H9 (cell line): ENCODE measurements at regions not wholly inside any gene's neighbourhood (a gene's known extent, or its start where the extent isn't known, plus 50 kb on each side); places are given as distances from the start of the nearest gene placed in this dataset.

Source experiments
- DNase-seq: peaks from one replicate; pipeline ENCODE4 v3.0.0-alpha.2; 2017
- H2AFZ ChIP-seq: one replicate; pipeline ENCODE4 v1.6.1; 2013; ENCODE audit warnings: mild to moderate bottlenecking, low read length, control low read depth, moderate library complexity
- H2AK5ac ChIP-seq: 2 replicates; pipeline ENCODE4 v1.6.1; 2013; ENCODE audit warnings: low read length, control low read depth, mixed read lengths; ENCODE audit not compliant: insufficient read length
- H2BK120ac ChIP-seq: one replicate; pipeline ENCODE4 v1.6.1; 2013; ENCODE audit warnings: low read depth, mild to moderate bottlenecking, low read length, control low read depth, inconsistent platforms; ENCODE audit not compliant: poor library complexity, severe bottlenecking
- H2BK12ac ChIP-seq: 2 replicates; pipeline ENCODE4 v1.6.1; 2013; ENCODE audit warnings: low read length, control low read depth, mixed read lengths, low read depth; ENCODE audit not compliant: insufficient read length
- H2BK15ac ChIP-seq: 2 replicates; pipeline ENCODE4 v1.6.1; 2013; ENCODE audit warnings: low read depth, low read length, control low read depth
- H2BK20ac ChIP-seq: one replicate; pipeline ENCODE4 v1.6.1; 2013; ENCODE audit warnings: low read depth, mild to moderate bottlenecking, low read length, control low read depth, inconsistent platforms; ENCODE audit not compliant: poor library complexity, severe bottlenecking
- H2BK5ac ChIP-seq: 2 replicates; pipeline ENCODE4 v1.6.1; 2013; ENCODE audit warnings: low read length, control low read depth, mixed read lengths; ENCODE audit not compliant: insufficient read length
- H3K14ac ChIP-seq: 2 replicates; pipeline ENCODE4 v1.6.1; 2013; ENCODE audit warnings: low read length, control low read depth; ENCODE audit not compliant: insufficient read depth
- H3K18ac ChIP-seq: 2 replicates; pipeline ENCODE4 v1.6.1; 2013; ENCODE audit warnings: low read depth, mild to moderate bottlenecking, mixed read lengths, low read length, control low read depth; ENCODE audit not compliant: insufficient read length
- H3K23ac ChIP-seq: 2 replicates; pipeline ENCODE4 v1.6.1; 2013; ENCODE audit warnings: low read length, control low read depth, mixed read lengths, low read depth; ENCODE audit not compliant: insufficient read length
- H3K23me2 ChIP-seq: 2 replicates; pipeline ENCODE4 v1.6.1; 2013; ENCODE audit warnings: low read depth, mild to moderate bottlenecking, mixed read lengths, low read length, control low read depth; ENCODE audit not compliant: insufficient read length, poor library complexity, severe bottlenecking
- H3K27ac ChIP-seq: 2 replicates; pipeline ENCODE4 v1.5.1; 2013; ENCODE audit warnings: low read length, control low read depth, mixed read lengths, low read depth; ENCODE audit not compliant: insufficient read length
- H3K27me3 ChIP-seq: 2 replicates; pipeline ENCODE4 v1.6.1; 2013; ENCODE audit warnings: low read length, control low read depth, inconsistent platforms; ENCODE audit not compliant: insufficient read depth
- H3K4ac ChIP-seq: 2 replicates; pipeline ENCODE4 v1.6.1; 2013; ENCODE audit warnings: low read depth, mild to moderate bottlenecking, control low read depth, inconsistent platforms, low read length, moderate library complexity
- H3K4me1 ChIP-seq: 2 replicates; pipeline ENCODE4 v1.6.1; 2013; ENCODE audit warnings: low read length, control low read depth, inconsistent platforms; ENCODE audit not compliant: insufficient read depth
- H3K4me2 ChIP-seq: 2 replicates; pipeline ENCODE4 v1.6.1; 2013; ENCODE audit warnings: low read length, control low read depth, mixed read lengths; ENCODE audit not compliant: insufficient read length, insufficient read depth
- H3K56ac ChIP-seq: 2 replicates; pipeline ENCODE4 v1.6.1; 2013; ENCODE audit warnings: low read depth, mild to moderate bottlenecking, mixed read lengths, low read length, control low read depth; ENCODE audit not compliant: insufficient read length
- H3K79me1 ChIP-seq: 2 replicates; pipeline ENCODE4 v1.6.1; 2013; ENCODE audit warnings: low read depth, mild to moderate bottlenecking, moderate library complexity, low read length, control low read depth, inconsistent platforms; ENCODE audit not compliant: insufficient read depth, poor library complexity, severe bottlenecking
- H3K79me2 ChIP-seq: 2 replicates; pipeline ENCODE4 v1.6.1; 2013; ENCODE audit warnings: low read length, control low read depth, inconsistent platforms; ENCODE audit not compliant: insufficient read depth
- H3K9ac ChIP-seq: 2 replicates; pipeline ENCODE4 v1.6.1; 2013; ENCODE audit warnings: low read length, control low read depth, mixed read lengths; ENCODE audit not compliant: insufficient read length; ENCODE audit errors: extremely low read depth
- H3K9me3 ChIP-seq: one replicate; pipeline ENCODE4 v1.6.1; 2013; ENCODE audit warnings: low read depth, low read length, inconsistent platforms; ENCODE audit not compliant: control insufficient read depth
- H3T11ph ChIP-seq: one replicate; pipeline ENCODE4 v1.6.1; 2013; ENCODE audit warnings: mild to moderate bottlenecking, low read length, control low read depth, inconsistent platforms
- H4K20me1 ChIP-seq: one replicate; pipeline ENCODE4 v1.6.1; 2013; ENCODE audit not compliant: control insufficient read depth, insufficient read length, insufficient read depth
- H4K5ac ChIP-seq: 2 replicates; pipeline ENCODE4 v1.6.1; 2013; ENCODE audit warnings: low read depth, mild to moderate bottlenecking, mixed read lengths, low read length, control low read depth; ENCODE audit not compliant: insufficient read length
- H4K8ac ChIP-seq: replicated peaks from 2 replicates; pipeline ENCODE4 v1.6.1; 2013; ENCODE audit warnings: low read length, control low read depth, mixed read lengths, low read depth; ENCODE audit not compliant: insufficient read length
- H4K91ac ChIP-seq: 2 replicates; pipeline ENCODE4 v1.6.1; 2013; ENCODE audit warnings: low read depth, mild to moderate bottlenecking, moderate library complexity, mixed read lengths, low read length, control low read depth; ENCODE audit not compliant: insufficient read length
- H3K27ac Mint-ChIP-seq, 3 experiments: 2 replicates in 2 of 3; 3 replicates in 1 of 3; pipeline ENCODE4 v1.8.0; 2020 to 2021; ENCODE audit warnings: mixed read lengths in 3 of 3, mild to moderate bottlenecking in 1 of 3, moderate library complexity in 1 of 3
- H3K27me3 Mint-ChIP-seq: 2 replicates; pipeline ENCODE4 v1.8.0; 2021; ENCODE audit warnings: low read depth, mild to moderate bottlenecking, moderate library complexity, mixed read lengths
- H3K36me3 Mint-ChIP-seq, 3 experiments: 2 replicates in 2 of 3; 3 replicates in 1 of 3; pipeline ENCODE4 v1.8.0; 2020 to 2021; ENCODE audit warnings: low read depth in 3 of 3, mixed read lengths in 3 of 3; ENCODE audit not compliant: insufficient read depth in 1 of 3
- H3K4me1 Mint-ChIP-seq, 2 experiments: 2 replicates each; pipeline ENCODE4 v1.8.0; 2020; ENCODE audit warnings: mixed read lengths in 2 of 2
- H3K4me3 Mint-ChIP-seq, 2 experiments: 2 replicates in 1 of 2; 3 replicates in 1 of 2; pipeline ENCODE4 v1.8.0; 2020 to 2021; ENCODE audit warnings: mild to moderate bottlenecking in 2 of 2, mixed read lengths in 2 of 2, moderate library complexity in 1 of 2
- H3K9me3 Mint-ChIP-seq, 2 experiments: 2 replicates in 1 of 2; 3 replicates in 1 of 2; pipeline ENCODE4 v1.8.0; 2020; ENCODE audit warnings: mild to moderate bottlenecking in 2 of 2, mixed read lengths in 2 of 2, moderate library complexity in 1 of 2
- WGBS: extraction: QIAGEN DNeasy Blood & Tissue Kit; methylation state at CpG from one replicate; pipeline ENCODE4 v1.1.7; 2013; ENCODE audit warnings: missing lambda C conversion rate, low lambda C conversion rate, mixed read lengths; ENCODE audit not compliant: insufficient read length; ENCODE audit errors: extremely low coverage; 5-methylcytosine and 5-hydroxymethylcytosine counted together
- TF ChIP-seq, protein P1 (sequence below): fragments of 200-600 bp; sonication (generic); conservative IDR thresholded peaks from 3 replicates; pipeline ENCODE4 v1.8.0; 2021; ENCODE audit warnings: antibody characterized with exemption, mild to moderate bottlenecking

DNA sequence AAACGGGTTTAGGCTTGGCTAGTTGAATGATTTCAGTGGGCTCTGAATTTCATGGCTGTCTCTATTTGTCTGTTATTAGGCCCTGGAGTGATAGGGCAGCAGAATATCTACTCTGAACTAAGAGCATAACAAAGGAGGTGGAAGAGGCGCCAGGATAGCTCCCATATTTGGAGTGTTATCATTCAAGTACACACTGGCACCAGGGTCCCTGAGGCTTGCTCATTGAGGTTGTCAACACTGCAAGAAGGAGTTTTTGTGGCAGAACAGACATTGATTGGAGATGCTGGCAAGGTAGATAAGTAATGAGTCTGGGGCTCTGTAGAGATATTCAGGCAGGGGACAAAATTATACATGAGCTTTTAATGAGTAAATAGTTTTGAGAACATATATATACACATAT, 1748.4 kb downstream of the MRPL39 start:
- Mint-ChIP-seq H3K9me3 (peaks cover 37 to 57% of the 10 kb centered on the region in 2 experiments), H3K36me3 (peaks cover 0 to 7% (median 0%) of the 10 kb centered on the region in 3 experiments; a peak in 4 of 7 replicates), H3K4me1 (peaks cover 0 to 2% of the 10 kb centered on the region in 2 experiments; a peak in 1 of 4 replicates)

More for the DNA sequence above, 1748.4 kb downstream of the MRPL39 start:
- TF ChIP-seq, protein P1, sequence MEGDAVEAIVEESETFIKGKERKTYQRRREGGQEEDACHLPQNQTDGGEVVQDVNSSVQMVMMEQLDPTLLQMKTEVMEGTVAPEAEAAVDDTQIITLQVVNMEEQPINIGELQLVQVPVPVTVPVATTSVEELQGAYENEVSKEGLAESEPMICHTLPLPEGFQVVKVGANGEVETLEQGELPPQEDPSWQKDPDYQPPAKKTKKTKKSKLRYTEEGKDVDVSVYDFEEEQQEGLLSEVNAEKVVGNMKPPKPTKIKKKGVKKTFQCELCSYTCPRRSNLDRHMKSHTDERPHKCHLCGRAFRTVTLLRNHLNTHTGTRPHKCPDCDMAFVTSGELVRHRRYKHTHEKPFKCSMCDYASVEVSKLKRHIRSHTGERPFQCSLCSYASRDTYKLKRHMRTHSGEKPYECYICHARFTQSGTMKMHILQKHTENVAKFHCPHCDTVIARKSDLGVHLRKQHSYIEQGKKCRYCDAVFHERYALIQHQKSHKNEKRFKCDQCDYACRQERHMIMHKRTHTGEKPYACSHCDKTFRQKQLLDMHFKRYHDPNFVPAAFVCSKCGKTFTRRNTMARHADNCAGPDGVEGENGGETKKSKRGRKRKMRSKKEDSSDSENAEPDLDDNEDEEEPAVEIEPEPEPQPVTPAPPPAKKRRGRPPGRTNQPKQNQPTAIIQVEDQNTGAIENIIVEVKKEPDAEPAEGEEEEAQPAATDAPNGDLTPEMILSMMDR, result no peak
- Histone ChIP-seq H2BK20ac (no peak overlapping the region), H3K27me3 (no peaks in the 10 kb centered on the region), H4K91ac (no peak overlapping the region), H3K9ac (no peak overlapping the region), H3K18ac (no peak overlapping the region), H2AFZ (no peak overlapping the region), H4K5ac (no peak overlapping the region), H4K8ac (no peak overlapping the region), H3K9me3 (no peaks in the 10 kb centered on the region), H3K4me2 (no peak overlapping the region), H3K4me1 (no peaks in the 10 kb centered on the region), H3K27ac (no peak overlapping the region), H3K23me2 (no peaks in the 10 kb centered on the region), H3K79me1 (no peaks in the 10 kb centered on the region), H2AK5ac (no peak overlapping the region), H3K56ac (no peak overlapping the region), H2BK120ac (no peak overlapping the region), H3K14ac (no peak overlapping the region), H4K20me1 (no peaks in the 10 kb centered on the region), H2BK15ac (no peak overlapping the region), H3K79me2 (no peaks in the 10 kb centered on the region), H2BK12ac (no peak overlapping the region), H3K23ac (no peak overlapping the region), H3T11ph (no peak overlapping the region), H2BK5ac (no peak overlapping the region), H3K4ac (no peak overlapping the region)
- no peaks in the 10 kb centered on the region for H3K27me3 Mint-ChIP-seq
- H3K27ac Mint-ChIP-seq, result no peak overlapping the region; a peak in 1 of 7 replicates
- DNase-seq, result no peak
- no CpG with 5 or more reads among the region's 2 CpGs for WGBS
- no peak overlapping the region for H3K4me3 Mint-ChIP-seq
